Kidney (tissue), 13 donors: ENCODE measurements at regions not wholly inside any gene's neighbourhood (a gene's known extent, or its start where the extent isn't known, plus 50 kb on each side); places are given as distances from the start of the nearest gene placed in this dataset.

ENCODE experiments used
- DNase-seq, 5 donors: peaks; one replicate each; pipeline ENCODE4 v3.0.0-alpha.2; 2013 to 2020
- FAIRE-seq: peaks from 2 replicates; lab custom pipeline; 2012; peaks lifted over from hg19 to GRCh38; lab: Jason Lieb, UNC
- H3K27ac ChIP-seq, 2 donors: one replicate each; pipeline ENCODE4 v1.7.0; 2013; ENCODE audit warnings: low read depth in 2 of 2, low read length in 2 of 2, inconsistent platforms in 1 of 2
- H3K27me3 ChIP-seq: one replicate; pipeline ENCODE4 v1.7.1; 2013; ENCODE audit warnings: low read length, inconsistent platforms; ENCODE audit not compliant: control insufficient read depth, insufficient read depth
- H3K36me3 ChIP-seq, 3 donors: one replicate each; pipeline versions ENCODE4 v1.7.0 to v1.7.1; 2013; ENCODE audit warnings: low read length in 3 of 3, control low read depth in 1 of 3, inconsistent platforms in 1 of 3; ENCODE audit not compliant: insufficient read depth in 3 of 3, control insufficient read depth in 2 of 3
- H3K4me1 ChIP-seq, 3 donors: one replicate each; pipeline versions ENCODE4 v1.7.0 to v1.7.1; 2013; ENCODE audit warnings: low read length in 3 of 3, inconsistent platforms in 1 of 3, low read depth in 1 of 3; ENCODE audit not compliant: control insufficient read depth in 2 of 3, insufficient read depth in 2 of 3
- H3K4me3 ChIP-seq, 3 donors: one replicate each; pipeline versions ENCODE4 v1.7.0 to v1.8.1; 2013; ENCODE audit warnings: low read length in 3 of 3, control low read depth in 1 of 3, inconsistent platforms in 1 of 3
- H3K9ac ChIP-seq, 3 donors: one replicate each; pipeline versions ENCODE4 v1.7.0 to v1.7.1; 2013; ENCODE audit warnings: low read length in 3 of 3, control low read depth in 1 of 3, inconsistent platforms in 1 of 3
- H3K9me3 ChIP-seq, 3 donors: one replicate each; pipeline versions ENCODE4 v1.7.0 to v1.7.1; 2013; ENCODE audit warnings: low read length in 3 of 3, control low read depth in 1 of 3, inconsistent platforms in 1 of 3; ENCODE audit not compliant: control insufficient read depth in 2 of 3, insufficient read depth in 1 of 3
- intact Hi-C: fragments of 100-400 bp; cut with DNase I; formaldehyde crosslinking; loops from one replicate; pipeline ENCODE4 v1.11.1; 2022
- TF ChIP-seq, protein P1 (sequence below): IDR thresholded peaks from 3 replicates; pipeline ENCODE4 v1.5.1; 2012; ENCODE audit warnings: mild to moderate bottlenecking, moderate library complexity, borderline replicate concordance; ENCODE audit not compliant: insufficient read depth; ENCODE audit errors: extremely low read depth
- donor health status: control.
- donor health status: control.
- donor health status: control.
- donor health status: control.
- donor health status: control.
- donor health status: DM: yes; HTN: yes; CAD: no.
- donor health status: Normal renal cell carcinoma (clear cell type).

DNA sequence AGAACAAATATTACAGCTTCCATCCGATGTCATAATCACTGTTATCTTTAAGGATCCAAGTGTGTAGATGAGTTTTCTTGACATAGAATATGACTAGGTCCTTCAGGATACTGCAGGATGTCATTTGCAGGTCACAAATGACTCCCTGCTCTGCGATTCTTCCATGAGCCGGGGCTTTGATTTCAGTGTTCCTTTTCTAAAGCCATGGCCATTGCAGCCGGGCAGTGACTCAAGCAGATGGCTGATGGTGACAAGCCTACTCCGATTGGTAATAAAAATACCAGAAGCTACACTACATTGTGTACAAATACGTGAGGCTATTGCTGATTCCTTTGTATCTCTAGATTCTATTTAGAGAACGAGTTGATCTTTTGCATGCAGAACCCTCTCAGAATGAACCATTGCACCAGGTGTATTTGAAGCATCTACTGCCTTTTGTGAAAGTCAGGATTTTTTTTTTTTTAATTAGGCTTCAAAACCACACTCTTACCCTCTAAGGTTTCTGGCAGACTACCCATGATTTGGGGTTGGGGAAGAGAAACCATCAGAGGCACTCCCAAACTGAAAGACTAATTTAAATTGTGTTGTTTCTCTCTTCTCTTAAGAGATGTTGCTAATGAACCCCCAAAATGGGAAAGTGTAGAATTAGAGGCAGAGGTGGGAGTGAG, 271.0 kb upstream of the ADRA1B start:
- FAIRE-seq, result no peak
- DNase-seq, result no peak
- Histone ChIP-seq H3K36me3 (no peaks in the 10 kb centered on the region), H3K9ac (no peak overlapping the region), H3K9me3 (no peaks in the 10 kb centered on the region), H3K27me3 (no peaks in the 10 kb centered on the region), H3K4me3 (no peak overlapping the region), H3K27ac (no peak overlapping the region), H3K4me1 (no peaks in the 10 kb centered on the region)
- TF ChIP-seq, protein P1, sequence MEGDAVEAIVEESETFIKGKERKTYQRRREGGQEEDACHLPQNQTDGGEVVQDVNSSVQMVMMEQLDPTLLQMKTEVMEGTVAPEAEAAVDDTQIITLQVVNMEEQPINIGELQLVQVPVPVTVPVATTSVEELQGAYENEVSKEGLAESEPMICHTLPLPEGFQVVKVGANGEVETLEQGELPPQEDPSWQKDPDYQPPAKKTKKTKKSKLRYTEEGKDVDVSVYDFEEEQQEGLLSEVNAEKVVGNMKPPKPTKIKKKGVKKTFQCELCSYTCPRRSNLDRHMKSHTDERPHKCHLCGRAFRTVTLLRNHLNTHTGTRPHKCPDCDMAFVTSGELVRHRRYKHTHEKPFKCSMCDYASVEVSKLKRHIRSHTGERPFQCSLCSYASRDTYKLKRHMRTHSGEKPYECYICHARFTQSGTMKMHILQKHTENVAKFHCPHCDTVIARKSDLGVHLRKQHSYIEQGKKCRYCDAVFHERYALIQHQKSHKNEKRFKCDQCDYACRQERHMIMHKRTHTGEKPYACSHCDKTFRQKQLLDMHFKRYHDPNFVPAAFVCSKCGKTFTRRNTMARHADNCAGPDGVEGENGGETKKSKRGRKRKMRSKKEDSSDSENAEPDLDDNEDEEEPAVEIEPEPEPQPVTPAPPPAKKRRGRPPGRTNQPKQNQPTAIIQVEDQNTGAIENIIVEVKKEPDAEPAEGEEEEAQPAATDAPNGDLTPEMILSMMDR, result no peak
- intact Hi-C loops, result no loop called here

- Histone ChIP-seq H3K4me3 (no peak overlapping the region), H3K36me3 (no peaks in the 10 kb centered on the region), H3K9me3 (no peaks in the 10 kb centered on the region), H3K9ac (no peak overlapping the region), H3K4me1 (no peaks in the 10 kb centered on the region), H3K27me3 (no peaks in the 10 kb centered on the region), H3K27ac (no peak overlapping the region)
- DNase-seq (no peak), FAIRE-seq (no peak)
- intact Hi-C loops, result no loop called here
- TF ChIP-seq, protein P1, result no peak
These were observed 265.5 kb upstream of the ADRA1B start for GRCh38 chr5:159650803-159651202.

- intact Hi-C loops, result no loop called here
- Histone ChIP-seq H3K4me3 (no peak overlapping the region), H3K9me3 (no peaks in the 10 kb centered on the region), H3K27ac (no peak overlapping the region), H3K27me3 (no peaks in the 10 kb centered on the region), H3K36me3 (no peaks in the 10 kb centered on the region), H3K4me1 (no peaks in the 10 kb centered on the region), H3K9ac (no peak overlapping the region)
- DNase-seq (no peak), FAIRE-seq (no peak)
- TF ChIP-seq, protein P1, result no peak
These were observed 260.4 kb upstream of the ADRA1B start for GRCh38 chr5:159655757-159656409.
